H9 (cell line): ENCODE measurements at regions not wholly inside any gene's neighbourhood (a gene's known extent, or its start where the extent isn't known, plus 50 kb on each side); places are given as distances from the start of the nearest gene placed in this dataset.

Experiments used
- DNase-seq: peaks from one replicate; pipeline ENCODE4 v3.0.0-alpha.2; 2017
- H2AFZ ChIP-seq: one replicate; pipeline ENCODE4 v1.6.1; 2013; ENCODE audit warnings: mild to moderate bottlenecking, low read length, control low read depth, moderate library complexity
- H2AK5ac ChIP-seq: 2 replicates; pipeline ENCODE4 v1.6.1; 2013; ENCODE audit warnings: low read length, control low read depth, mixed read lengths; ENCODE audit not compliant: insufficient read length
- H2BK120ac ChIP-seq: one replicate; pipeline ENCODE4 v1.6.1; 2013; ENCODE audit warnings: low read depth, mild to moderate bottlenecking, low read length, control low read depth, inconsistent platforms; ENCODE audit not compliant: poor library complexity, severe bottlenecking
- H2BK12ac ChIP-seq: 2 replicates; pipeline ENCODE4 v1.6.1; 2013; ENCODE audit warnings: low read length, control low read depth, mixed read lengths, low read depth; ENCODE audit not compliant: insufficient read length
- H2BK15ac ChIP-seq: 2 replicates; pipeline ENCODE4 v1.6.1; 2013; ENCODE audit warnings: low read depth, low read length, control low read depth
- H2BK20ac ChIP-seq: one replicate; pipeline ENCODE4 v1.6.1; 2013; ENCODE audit warnings: low read depth, mild to moderate bottlenecking, low read length, control low read depth, inconsistent platforms; ENCODE audit not compliant: poor library complexity, severe bottlenecking
- H2BK5ac ChIP-seq: 2 replicates; pipeline ENCODE4 v1.6.1; 2013; ENCODE audit warnings: low read length, control low read depth, mixed read lengths; ENCODE audit not compliant: insufficient read length
- H3K14ac ChIP-seq: 2 replicates; pipeline ENCODE4 v1.6.1; 2013; ENCODE audit warnings: low read length, control low read depth; ENCODE audit not compliant: insufficient read depth
- H3K18ac ChIP-seq: 2 replicates; pipeline ENCODE4 v1.6.1; 2013; ENCODE audit warnings: low read depth, mild to moderate bottlenecking, mixed read lengths, low read length, control low read depth; ENCODE audit not compliant: insufficient read length
- H3K23ac ChIP-seq: 2 replicates; pipeline ENCODE4 v1.6.1; 2013; ENCODE audit warnings: low read length, control low read depth, mixed read lengths, low read depth; ENCODE audit not compliant: insufficient read length
- H3K23me2 ChIP-seq: 2 replicates; pipeline ENCODE4 v1.6.1; 2013; ENCODE audit warnings: low read depth, mild to moderate bottlenecking, mixed read lengths, low read length, control low read depth; ENCODE audit not compliant: insufficient read length, poor library complexity, severe bottlenecking
- H3K27ac ChIP-seq: 2 replicates; pipeline ENCODE4 v1.5.1; 2013; ENCODE audit warnings: low read length, control low read depth, mixed read lengths, low read depth; ENCODE audit not compliant: insufficient read length
- H3K27me3 ChIP-seq: 2 replicates; pipeline ENCODE4 v1.6.1; 2013; ENCODE audit warnings: low read length, control low read depth, inconsistent platforms; ENCODE audit not compliant: insufficient read depth
- H3K4ac ChIP-seq: 2 replicates; pipeline ENCODE4 v1.6.1; 2013; ENCODE audit warnings: low read depth, mild to moderate bottlenecking, control low read depth, inconsistent platforms, low read length, moderate library complexity
- H3K4me1 ChIP-seq: 2 replicates; pipeline ENCODE4 v1.6.1; 2013; ENCODE audit warnings: low read length, control low read depth, inconsistent platforms; ENCODE audit not compliant: insufficient read depth
- H3K4me2 ChIP-seq: 2 replicates; pipeline ENCODE4 v1.6.1; 2013; ENCODE audit warnings: low read length, control low read depth, mixed read lengths; ENCODE audit not compliant: insufficient read length, insufficient read depth
- H3K56ac ChIP-seq: 2 replicates; pipeline ENCODE4 v1.6.1; 2013; ENCODE audit warnings: low read depth, mild to moderate bottlenecking, mixed read lengths, low read length, control low read depth; ENCODE audit not compliant: insufficient read length
- H3K79me1 ChIP-seq: 2 replicates; pipeline ENCODE4 v1.6.1; 2013; ENCODE audit warnings: low read depth, mild to moderate bottlenecking, moderate library complexity, low read length, control low read depth, inconsistent platforms; ENCODE audit not compliant: insufficient read depth, poor library complexity, severe bottlenecking
- H3K79me2 ChIP-seq: 2 replicates; pipeline ENCODE4 v1.6.1; 2013; ENCODE audit warnings: low read length, control low read depth, inconsistent platforms; ENCODE audit not compliant: insufficient read depth
- H3K9ac ChIP-seq: 2 replicates; pipeline ENCODE4 v1.6.1; 2013; ENCODE audit warnings: low read length, control low read depth, mixed read lengths; ENCODE audit not compliant: insufficient read length; ENCODE audit errors: extremely low read depth
- H3K9me3 ChIP-seq: one replicate; pipeline ENCODE4 v1.6.1; 2013; ENCODE audit warnings: low read depth, low read length, inconsistent platforms; ENCODE audit not compliant: control insufficient read depth
- H3T11ph ChIP-seq: one replicate; pipeline ENCODE4 v1.6.1; 2013; ENCODE audit warnings: mild to moderate bottlenecking, low read length, control low read depth, inconsistent platforms
- H4K20me1 ChIP-seq: one replicate; pipeline ENCODE4 v1.6.1; 2013; ENCODE audit not compliant: control insufficient read depth, insufficient read length, insufficient read depth
- H4K5ac ChIP-seq: 2 replicates; pipeline ENCODE4 v1.6.1; 2013; ENCODE audit warnings: low read depth, mild to moderate bottlenecking, mixed read lengths, low read length, control low read depth; ENCODE audit not compliant: insufficient read length
- H4K8ac ChIP-seq: replicated peaks from 2 replicates; pipeline ENCODE4 v1.6.1; 2013; ENCODE audit warnings: low read length, control low read depth, mixed read lengths, low read depth; ENCODE audit not compliant: insufficient read length
- H4K91ac ChIP-seq: 2 replicates; pipeline ENCODE4 v1.6.1; 2013; ENCODE audit warnings: low read depth, mild to moderate bottlenecking, moderate library complexity, mixed read lengths, low read length, control low read depth; ENCODE audit not compliant: insufficient read length
- H3K27ac Mint-ChIP-seq, 3 experiments: 2 replicates in 2 of 3; 3 replicates in 1 of 3; pipeline ENCODE4 v1.8.0; 2020 to 2021; ENCODE audit warnings: mixed read lengths in 3 of 3, mild to moderate bottlenecking in 1 of 3, moderate library complexity in 1 of 3
- H3K27me3 Mint-ChIP-seq: 2 replicates; pipeline ENCODE4 v1.8.0; 2021; ENCODE audit warnings: low read depth, mild to moderate bottlenecking, moderate library complexity, mixed read lengths
- H3K36me3 Mint-ChIP-seq, 3 experiments: 2 replicates in 2 of 3; 3 replicates in 1 of 3; pipeline ENCODE4 v1.8.0; 2020 to 2021; ENCODE audit warnings: low read depth in 3 of 3, mixed read lengths in 3 of 3; ENCODE audit not compliant: insufficient read depth in 1 of 3
- H3K4me1 Mint-ChIP-seq, 2 experiments: 2 replicates each; pipeline ENCODE4 v1.8.0; 2020; ENCODE audit warnings: mixed read lengths in 2 of 2
- H3K4me3 Mint-ChIP-seq, 2 experiments: 2 replicates in 1 of 2; 3 replicates in 1 of 2; pipeline ENCODE4 v1.8.0; 2020 to 2021; ENCODE audit warnings: mild to moderate bottlenecking in 2 of 2, mixed read lengths in 2 of 2, moderate library complexity in 1 of 2
- H3K9me3 Mint-ChIP-seq, 2 experiments: 2 replicates in 1 of 2; 3 replicates in 1 of 2; pipeline ENCODE4 v1.8.0; 2020; ENCODE audit warnings: mild to moderate bottlenecking in 2 of 2, mixed read lengths in 2 of 2, moderate library complexity in 1 of 2
- WGBS: extraction: QIAGEN DNeasy Blood & Tissue Kit; methylation state at CpG from one replicate; pipeline ENCODE4 v1.1.7; 2013; ENCODE audit warnings: missing lambda C conversion rate, low lambda C conversion rate, mixed read lengths; ENCODE audit not compliant: insufficient read length; ENCODE audit errors: extremely low coverage; 5-methylcytosine and 5-hydroxymethylcytosine counted together
- TF ChIP-seq, protein P1 (sequence below): fragments of 200-600 bp; sonication (generic); conservative IDR thresholded peaks from 3 replicates; pipeline ENCODE4 v1.8.0; 2021; ENCODE audit warnings: antibody characterized with exemption, mild to moderate bottlenecking

DNA sequence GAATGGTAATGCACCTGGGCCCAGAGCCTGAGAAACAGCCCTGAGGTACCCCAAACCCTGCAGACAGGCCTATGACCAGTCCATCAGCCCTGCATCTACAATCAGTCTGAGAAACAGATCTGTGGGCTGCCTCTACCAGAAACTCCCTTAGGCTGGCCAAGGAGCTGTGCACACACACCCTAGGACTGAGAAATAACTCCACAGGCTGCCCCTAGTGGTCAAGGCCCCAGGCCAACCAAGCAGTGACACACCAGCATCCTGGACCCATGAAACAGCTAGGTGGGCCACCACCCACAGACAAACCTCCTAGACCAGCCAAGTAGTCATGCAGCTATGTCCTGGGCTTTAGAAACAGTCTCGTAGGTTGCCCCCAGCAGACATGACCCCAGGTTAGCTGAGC, 253.6 kb upstream of the VLDLR start:
- peak; percentile 38 for DNase-seq
- Mint-ChIP-seq H3K4me1 (peaks cover 2 to 3% of the 10 kb centered on the region in 2 experiments), H3K36me3 (no peaks in the 10 kb centered on the region), H3K27me3 (no peaks in the 10 kb centered on the region), H3K4me3 (no peak overlapping the region), H3K9me3 (0 out of 5 replicates have a peak, but pooled peaks cover 0 to 2% of the 10 kb centered on the region in 2 experiments), H3K27ac (no peak overlapping the region)
- Histone ChIP-seq H3K18ac (no peak overlapping the region), H4K20me1 (no peaks in the 10 kb centered on the region), H4K91ac (no peak overlapping the region), H3K79me2 (no peaks in the 10 kb centered on the region), H3K27ac (no peak overlapping the region), H3K27me3 (no peaks in the 10 kb centered on the region), H2BK120ac (no peak overlapping the region), H2BK5ac (no peak overlapping the region), H2BK12ac (no peak overlapping the region), H2AFZ (no peak overlapping the region), H4K8ac (no peak overlapping the region), H3K14ac (no peak overlapping the region), H2BK20ac (no peak overlapping the region), H3K56ac (no peak overlapping the region), H3K79me1 (no peaks in the 10 kb centered on the region), H2AK5ac (no peak overlapping the region), H3K9ac (no peak overlapping the region), H2BK15ac (no peak overlapping the region), H3T11ph (no peak overlapping the region), H3K23me2 (no peaks in the 10 kb centered on the region), H3K4me1 (no peaks in the 10 kb centered on the region; the same call in 1 of the 2 replicates), H3K4me2 (no peak overlapping the region), H3K23ac (no peak overlapping the region), H3K9me3 (no peaks in the 10 kb centered on the region), H3K4ac (no peak overlapping the region), H4K5ac (no peak overlapping the region)
- WGBS = no CpG with 5 or more reads among the region's 1 CpG
- TF ChIP-seq, protein P1, sequence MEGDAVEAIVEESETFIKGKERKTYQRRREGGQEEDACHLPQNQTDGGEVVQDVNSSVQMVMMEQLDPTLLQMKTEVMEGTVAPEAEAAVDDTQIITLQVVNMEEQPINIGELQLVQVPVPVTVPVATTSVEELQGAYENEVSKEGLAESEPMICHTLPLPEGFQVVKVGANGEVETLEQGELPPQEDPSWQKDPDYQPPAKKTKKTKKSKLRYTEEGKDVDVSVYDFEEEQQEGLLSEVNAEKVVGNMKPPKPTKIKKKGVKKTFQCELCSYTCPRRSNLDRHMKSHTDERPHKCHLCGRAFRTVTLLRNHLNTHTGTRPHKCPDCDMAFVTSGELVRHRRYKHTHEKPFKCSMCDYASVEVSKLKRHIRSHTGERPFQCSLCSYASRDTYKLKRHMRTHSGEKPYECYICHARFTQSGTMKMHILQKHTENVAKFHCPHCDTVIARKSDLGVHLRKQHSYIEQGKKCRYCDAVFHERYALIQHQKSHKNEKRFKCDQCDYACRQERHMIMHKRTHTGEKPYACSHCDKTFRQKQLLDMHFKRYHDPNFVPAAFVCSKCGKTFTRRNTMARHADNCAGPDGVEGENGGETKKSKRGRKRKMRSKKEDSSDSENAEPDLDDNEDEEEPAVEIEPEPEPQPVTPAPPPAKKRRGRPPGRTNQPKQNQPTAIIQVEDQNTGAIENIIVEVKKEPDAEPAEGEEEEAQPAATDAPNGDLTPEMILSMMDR = peak; percentile 51
